ENCODE measurements at regions not wholly inside any gene's neighbourhood (a gene's known extent, or its start where the extent isn't known, plus 50 kb on each side); places are given as distances from the start of the nearest gene placed in this dataset.

DNA sequence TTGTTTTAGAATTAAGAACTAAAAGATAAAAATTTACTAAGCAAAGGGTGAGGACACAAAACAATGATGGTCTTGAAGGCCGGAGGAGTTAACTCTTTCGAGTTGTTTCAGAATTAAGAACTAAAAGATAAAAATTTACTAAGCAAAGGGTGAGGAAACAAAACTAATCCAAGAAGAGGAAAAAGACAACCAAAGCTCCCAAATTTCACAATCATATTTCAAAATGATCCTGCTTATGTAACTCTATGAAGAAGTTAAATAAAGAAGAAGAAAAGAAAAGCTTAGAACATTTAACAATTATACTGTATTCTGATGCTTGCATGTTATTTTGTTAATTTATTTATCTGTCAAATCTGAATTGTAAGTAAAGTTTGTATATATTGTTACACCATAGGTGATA is 154.8 kb upstream of the SLIT2 start:
- no peaks in the 10 kb centered on the region for H4K20me1 ChIP-seq (ENCODE audit: insufficient read depth)
- H3K36me3 ChIP-seq (ENCODE audit: low read depth), result no peaks in the 10 kb centered on the region
- H3K9me2 ChIP-seq (ENCODE audit: insufficient read depth), result no peaks in the 10 kb centered on the region
- DNase-seq, result no peak
- H3K79me2 ChIP-seq (ENCODE audit: low read depth), result no peaks in the 10 kb centered on the region
- no peak overlapping the region for H2AFZ ChIP-seq
- POLR2A ChIA-PET (ENCODE audit: unreplicated experiment), result no interaction called here
- no peaks in the 10 kb centered on the region for H3K4me1 ChIP-seq (replicated peaks; ENCODE audit: insufficient read depth)
- BruUV-seq (replicated peaks), result no TSS peak
- CTCF ChIA-PET, result no interaction called here
- no peak overlapping the region for H3K27ac ChIP-seq
- TF ChIP-seq EZH2 (IDR thresholded peaks at IDR 0.05; ENCODE audit: low read depth), result no peak
- TF ChIP-seq CTCF (conservative IDR thresholded peaks at IDR 0.05), result no peak
- no peaks in the 10 kb centered on the region for H3F3A ChIP-seq (ENCODE audit: insufficient read depth, low read depth)
- no peaks in the 10 kb centered on the region for H3K27me3 ChIP-seq (ENCODE audit: insufficient read depth, low read depth)
- H3K9me3 ChIP-seq (ENCODE audit: insufficient read depth, low read depth), result no peaks in the 10 kb centered on the region
- intact Hi-C loops (cut with micrococcal nuclease; ENCODE audit: unreplicated experiment), result no loop called here
- H3K4me2 ChIP-seq, result no peak overlapping the region
- H3K4me3 ChIP-seq, result no peak overlapping the region

- H3K9me2 ChIP-seq (ENCODE audit: insufficient read depth), result no peaks in the 10 kb centered on the region
- no peaks in the 10 kb centered on the region for H3K9me3 ChIP-seq (ENCODE audit: insufficient read depth, low read depth)
- ChIA-PET CTCF (no interaction called here), POLR2A (ENCODE audit: unreplicated experiment) (no interaction called here)
- no peaks in the 10 kb centered on the region for H3K79me2 ChIP-seq (ENCODE audit: low read depth)
- no peak overlapping the region for H2AFZ ChIP-seq
- intact Hi-C loops (cut with micrococcal nuclease; ENCODE audit: unreplicated experiment), result no loop called here
- H3K36me3 ChIP-seq (ENCODE audit: low read depth), result no peaks in the 10 kb centered on the region
- H3K27me3 ChIP-seq (ENCODE audit: insufficient read depth, low read depth), result no peaks in the 10 kb centered on the region
- BruUV-seq (replicated peaks), result no TSS peak
- no peak overlapping the region for H3K4me2 ChIP-seq
- H4K20me1 ChIP-seq (ENCODE audit: insufficient read depth), result no peaks in the 10 kb centered on the region
- H3K4me3 ChIP-seq, result no peak overlapping the region
- no peaks in the 10 kb centered on the region for H3F3A ChIP-seq (ENCODE audit: insufficient read depth, low read depth)
- no peak overlapping the region for H3K27ac ChIP-seq
- no peak for DNase-seq
- H3K4me1 ChIP-seq (replicated peaks; ENCODE audit: insufficient read depth), result no peaks in the 10 kb centered on the region
- no peak for TF ChIP-seq CTCF (conservative IDR thresholded peaks at IDR 0.05)
- TF ChIP-seq EZH2 (IDR thresholded peaks at IDR 0.05; ENCODE audit: low read depth), result no peak
These were observed 155.7 kb upstream of the SLIT2 start for GRCh38 chr4:20095805-20096541.

DNA sequence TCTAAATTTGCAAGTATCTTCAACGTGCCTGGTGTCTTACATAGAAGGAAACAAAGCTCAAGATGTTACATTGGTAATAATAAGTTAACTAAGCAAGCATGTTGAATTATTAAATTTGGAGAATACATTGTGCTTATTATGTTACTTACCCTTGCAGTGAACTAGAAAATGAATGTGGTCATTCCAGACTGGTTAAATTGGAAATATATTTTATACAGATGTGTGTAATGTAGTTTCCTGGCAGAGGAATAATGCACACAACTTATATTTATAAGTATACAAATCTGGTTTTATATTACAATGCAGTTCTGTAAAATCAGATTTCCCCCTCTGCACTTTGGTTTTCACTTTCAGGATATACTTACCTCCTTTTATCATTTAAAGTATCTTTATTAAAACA is 159.9 kb upstream of the SLIT2 start:
- Histone ChIP-seq H3K4me2 (no peak overlapping the region), H4K20me1 (ENCODE audit: insufficient read depth) (no peaks in the 10 kb centered on the region), H3K79me2 (ENCODE audit: low read depth) (no peaks in the 10 kb centered on the region), H2AFZ (no peak overlapping the region), H3K4me3 (no peak overlapping the region), H3F3A (ENCODE audit: insufficient read depth, low read depth) (no peaks in the 10 kb centered on the region), H3K9me2 (ENCODE audit: insufficient read depth) (no peaks in the 10 kb centered on the region), H3K27ac (no peak overlapping the region), H3K36me3 (ENCODE audit: low read depth) (no peaks in the 10 kb centered on the region), H3K27me3 (ENCODE audit: insufficient read depth, low read depth) (no peaks in the 10 kb centered on the region), H3K4me1 (replicated peaks; ENCODE audit: insufficient read depth) (no peaks in the 10 kb centered on the region), H3K9me3 (ENCODE audit: insufficient read depth, low read depth) (no peaks in the 10 kb centered on the region)
- ChIA-PET POLR2A (ENCODE audit: unreplicated experiment) (no interaction called here), CTCF (no interaction called here)
- DNase-seq, result no peak
- TF ChIP-seq EZH2 (IDR thresholded peaks at IDR 0.05; ENCODE audit: low read depth), result no peak
- no peak for TF ChIP-seq CTCF (conservative IDR thresholded peaks at IDR 0.05)
- intact Hi-C loops (cut with micrococcal nuclease; ENCODE audit: unreplicated experiment), result no loop called here
- BruUV-seq (replicated peaks), result no TSS peak

Measured in PC-9 (cell line).